Transverse colon (tissue), 4 donors: ENCODE measurements at regions not wholly inside any gene's neighbourhood (a gene's known extent, or its start where the extent isn't known, plus 50 kb on each side); places are given as distances from the start of the nearest gene placed in this dataset.

Experiments
- EP300 ChIP-seq: sonication (generic); formaldehyde crosslinking; IDR thresholded peaks from one replicate; pipeline ENCODE4 v1.6.1; 2017; ENCODE audit warnings: antibody characterized with exemption, low read depth
- POLR2A ChIP-seq: fragments of 450-650 bp; IDR thresholded peaks from one replicate; pipeline ENCODE4 v1.6.1; 2016; ENCODE audit warnings: antibody characterized with exemption, mild to moderate bottlenecking, moderate library complexity
- POLR2AphosphoS5 ChIP-seq, 3 donors: sonication (generic); formaldehyde crosslinking; IDR thresholded peaks; one replicate each; pipeline ENCODE4 v1.6.1; 2016; ENCODE audit warnings: antibody characterized with exemption in 3 of 3
- TF ChIP-seq, protein P1 (sequence below), 5 experiments: fragments of 200-600 bp in 3 of 5; fragments of 450-650 bp in 2 of 5; sonication (generic) in 3 of 5; IDR thresholded peaks; 1 replicate in 2 of 5; 2 replicates in 3 of 5; pipeline ENCODE4 v1.5.1; 2016 to 2017; ENCODE audit warnings: antibody characterized with exemption in 5 of 5, inconsistent platforms in 3 of 5, mild to moderate bottlenecking in 2 of 5, moderate library complexity in 1 of 5

DNA sequence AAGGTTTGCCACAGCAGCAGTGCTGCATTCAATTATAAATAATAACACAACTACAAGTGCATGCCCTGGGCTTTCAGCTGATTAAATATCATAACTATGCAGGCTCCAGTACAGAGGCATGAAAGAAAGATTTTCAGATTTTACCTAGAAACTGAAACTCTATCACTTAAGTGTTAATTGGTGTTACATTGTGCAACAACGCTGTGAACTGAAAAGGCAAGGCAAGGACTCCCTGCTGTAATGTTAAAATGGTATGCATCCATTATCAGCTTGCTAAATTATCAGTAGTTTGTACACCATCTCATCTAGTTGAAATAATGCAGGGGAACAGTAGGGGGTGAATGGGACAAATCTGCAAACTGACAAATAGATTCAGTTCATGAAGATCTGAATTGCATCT lies 976.7 kb upstream of the MANEA start:
- TF ChIP-seq, protein P1, sequence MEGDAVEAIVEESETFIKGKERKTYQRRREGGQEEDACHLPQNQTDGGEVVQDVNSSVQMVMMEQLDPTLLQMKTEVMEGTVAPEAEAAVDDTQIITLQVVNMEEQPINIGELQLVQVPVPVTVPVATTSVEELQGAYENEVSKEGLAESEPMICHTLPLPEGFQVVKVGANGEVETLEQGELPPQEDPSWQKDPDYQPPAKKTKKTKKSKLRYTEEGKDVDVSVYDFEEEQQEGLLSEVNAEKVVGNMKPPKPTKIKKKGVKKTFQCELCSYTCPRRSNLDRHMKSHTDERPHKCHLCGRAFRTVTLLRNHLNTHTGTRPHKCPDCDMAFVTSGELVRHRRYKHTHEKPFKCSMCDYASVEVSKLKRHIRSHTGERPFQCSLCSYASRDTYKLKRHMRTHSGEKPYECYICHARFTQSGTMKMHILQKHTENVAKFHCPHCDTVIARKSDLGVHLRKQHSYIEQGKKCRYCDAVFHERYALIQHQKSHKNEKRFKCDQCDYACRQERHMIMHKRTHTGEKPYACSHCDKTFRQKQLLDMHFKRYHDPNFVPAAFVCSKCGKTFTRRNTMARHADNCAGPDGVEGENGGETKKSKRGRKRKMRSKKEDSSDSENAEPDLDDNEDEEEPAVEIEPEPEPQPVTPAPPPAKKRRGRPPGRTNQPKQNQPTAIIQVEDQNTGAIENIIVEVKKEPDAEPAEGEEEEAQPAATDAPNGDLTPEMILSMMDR (IDR thresholded peaks at IDR 0.05) = no peak
- TF ChIP-seq POLR2AphosphoS5 (IDR thresholded peaks at IDR 0.05) = no peak
- TF ChIP-seq POLR2A = no peak
- no peak for TF ChIP-seq EP300
